ENCODE measurements at regions not wholly inside any gene's neighbourhood (a gene's known extent, or its start where the extent isn't known, plus 50 kb on each side); places are given as distances from the start of the nearest gene placed in this dataset.

GRCh38 chr17:63265526-63265925, 180.6 kb downstream of the CYB561 start:
- Histone ChIP-seq H4K20me1 (ENCODE audit: low read length) (no peaks in the 10 kb centered on the region), H3F3A (ENCODE audit: low read length, unreplicated experiment) (no peaks in the 10 kb centered on the region), H3K36me3 (ENCODE audit: low read depth, low read length) (no peaks in the 10 kb centered on the region), H3K27me3 (ENCODE audit: low read length) (no peaks in the 10 kb centered on the region), H3K4me1 (ENCODE audit: insufficient read depth, low read length) (no peaks in the 10 kb centered on the region), H3K9me3 (ENCODE audit: low read length) (no peaks in the 10 kb centered on the region), H3K9me2 (replicated peaks; ENCODE audit: low read length) (no peaks in the 10 kb centered on the region), H3K4me2 (ENCODE audit: low read length) (no peak overlapping the region), H2AFZ (ENCODE audit: low read length) (no peak overlapping the region), H3K9ac (ENCODE audit: low read length) (no peak overlapping the region), H3K4me3 (ENCODE audit: low read length) (no peak overlapping the region), H3K79me2 (ENCODE audit: low read length) (no peaks in the 10 kb centered on the region), H3K27ac (ENCODE audit: low read length) (no peak overlapping the region)
- ChIA-PET CTCF (no interaction called here), POLR2A (ENCODE audit: unreplicated experiment) (no interaction called here)
- no peak for ATAC-seq
- no peak for DNase-seq
- intact Hi-C loops (cut with micrococcal nuclease) = no loop called here
- TF ChIP-seq EZH2phosphoT487 (IDR thresholded peaks at IDR 0.05; ENCODE audit: borderline replicate concordance, low read length) = no peak
- no peak for TF ChIP-seq CTCF (conservative IDR thresholded peaks at IDR 0.05; ENCODE audit: low read depth, low read length)
- no peak for TF ChIP-seq EZH2 (IDR thresholded peaks at IDR 0.05; ENCODE audit: low read length, unreplicated experiment)
- BruUV-seq (replicated peaks) = no TSS peak

- Histone ChIP-seq H4K20me1 (ENCODE audit: low read length) (no peaks in the 10 kb centered on the region), H3K9me2 (replicated peaks; ENCODE audit: low read length) (no peaks in the 10 kb centered on the region), H3K4me2 (ENCODE audit: low read length) (no peak overlapping the region), H2AFZ (ENCODE audit: low read length) (no peak overlapping the region), H3K36me3 (ENCODE audit: low read depth, low read length) (no peaks in the 10 kb centered on the region), H3K4me1 (ENCODE audit: insufficient read depth, low read length) (no peaks in the 10 kb centered on the region), H3K4me3 (ENCODE audit: low read length) (no peak overlapping the region), H3K9ac (ENCODE audit: low read length) (no peak overlapping the region), H3K27ac (ENCODE audit: low read length) (no peak overlapping the region), H3K79me2 (ENCODE audit: low read length) (no peaks in the 10 kb centered on the region), H3F3A (ENCODE audit: low read length, unreplicated experiment) (no peaks in the 10 kb centered on the region), H3K27me3 (ENCODE audit: low read length) (no peaks in the 10 kb centered on the region), H3K9me3 (ENCODE audit: low read length) (no peaks in the 10 kb centered on the region)
- ATAC-seq (no peak), DNase-seq (no peak)
- POLR2A ChIA-PET (ENCODE audit: unreplicated experiment) = no interaction called here
- intact Hi-C loops (cut with micrococcal nuclease) = no loop called here
- BruUV-seq (replicated peaks) = no TSS peak
- TF ChIP-seq EZH2phosphoT487 (IDR thresholded peaks at IDR 0.05; ENCODE audit: borderline replicate concordance, low read length) = no peak
- no peak for TF ChIP-seq EZH2 (IDR thresholded peaks at IDR 0.05; ENCODE audit: low read length, unreplicated experiment)
- TF ChIP-seq CTCF (conservative IDR thresholded peaks at IDR 0.05; ENCODE audit: low read depth, low read length) = no peak
- CTCF ChIA-PET = no interaction called here
Observed at GRCh38 chr17:63267846-63268245, 178.3 kb downstream of the CYB561 start.

- H4K20me1 ChIP-seq (ENCODE audit: low read length) = no peaks in the 10 kb centered on the region
- peaks cover 5% of the 10 kb centered on the region for H3K4me1 ChIP-seq (ENCODE audit: insufficient read depth, low read length)
- no peaks in the 10 kb centered on the region for H3K36me3 ChIP-seq (ENCODE audit: low read depth, low read length)
- no peak for TF ChIP-seq EZH2 (IDR thresholded peaks at IDR 0.05; ENCODE audit: low read length, unreplicated experiment)
- no peak for TF ChIP-seq CTCF (conservative IDR thresholded peaks at IDR 0.05; ENCODE audit: low read depth, low read length)
- no peak for TF ChIP-seq EZH2phosphoT487 (IDR thresholded peaks at IDR 0.05; ENCODE audit: borderline replicate concordance, low read length)
- no peak overlapping the region for H3K4me3 ChIP-seq (ENCODE audit: low read length)
- no TSS peak for BruUV-seq (replicated peaks)
- no peak overlapping the region for H3K4me2 ChIP-seq (ENCODE audit: low read length)
- H3K27ac ChIP-seq (ENCODE audit: low read length) = no peak overlapping the region
- ChIA-PET POLR2A (ENCODE audit: unreplicated experiment) (interaction anchor here (0.6 kb wide), 1 partner anchor 277 kb away, joined by 4 read pairs; no protein-coding TSS in a partner anchor), CTCF (no interaction called here)
- H3K79me2 ChIP-seq (ENCODE audit: low read length) = no peaks in the 10 kb centered on the region
- H3K9ac ChIP-seq (ENCODE audit: low read length) = no peak overlapping the region
- no peaks in the 10 kb centered on the region for H3K27me3 ChIP-seq (ENCODE audit: low read length)
- H3F3A ChIP-seq (ENCODE audit: low read length, unreplicated experiment) = no peaks in the 10 kb centered on the region
- ATAC-seq (no peak), DNase-seq (no peak)
- no peak overlapping the region for H2AFZ ChIP-seq (ENCODE audit: low read length)
- H3K9me2 ChIP-seq (replicated peaks; ENCODE audit: low read length) = no peaks in the 10 kb centered on the region
- H3K9me3 ChIP-seq (ENCODE audit: low read length) = no peaks in the 10 kb centered on the region
- intact Hi-C loops (cut with micrococcal nuclease) = no loop called here
Observed at GRCh38 chr17:63268827-63269226, 177.3 kb downstream of the CYB561 start.

All from PC-3 (cell line).